ENCODE measurements at regions not wholly inside any gene's neighbourhood (a gene's known extent, or its start where the extent isn't known, plus 50 kb on each side); places are given as distances from the start of the nearest gene placed in this dataset.

DNA sequence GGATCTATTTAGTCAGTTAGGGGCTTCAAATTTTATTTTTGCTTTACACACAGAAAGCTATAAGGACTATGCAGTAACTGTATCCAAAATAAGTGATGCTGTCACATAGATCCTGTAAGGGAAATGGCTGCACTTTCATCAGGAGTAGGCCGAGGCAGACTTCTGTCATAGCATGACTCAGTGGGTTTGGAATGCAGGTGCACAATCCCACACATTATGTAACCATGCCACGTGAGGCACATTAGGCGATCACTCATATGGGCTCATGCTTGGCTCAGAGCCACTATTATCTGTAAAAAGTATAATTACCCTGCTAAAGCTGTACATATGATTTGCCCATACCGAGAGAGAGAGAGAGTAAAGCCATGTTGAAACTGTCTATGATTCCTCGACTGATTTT lies 1189.4 kb upstream of the EYS start:
- TF ChIP-seq, protein P1, sequence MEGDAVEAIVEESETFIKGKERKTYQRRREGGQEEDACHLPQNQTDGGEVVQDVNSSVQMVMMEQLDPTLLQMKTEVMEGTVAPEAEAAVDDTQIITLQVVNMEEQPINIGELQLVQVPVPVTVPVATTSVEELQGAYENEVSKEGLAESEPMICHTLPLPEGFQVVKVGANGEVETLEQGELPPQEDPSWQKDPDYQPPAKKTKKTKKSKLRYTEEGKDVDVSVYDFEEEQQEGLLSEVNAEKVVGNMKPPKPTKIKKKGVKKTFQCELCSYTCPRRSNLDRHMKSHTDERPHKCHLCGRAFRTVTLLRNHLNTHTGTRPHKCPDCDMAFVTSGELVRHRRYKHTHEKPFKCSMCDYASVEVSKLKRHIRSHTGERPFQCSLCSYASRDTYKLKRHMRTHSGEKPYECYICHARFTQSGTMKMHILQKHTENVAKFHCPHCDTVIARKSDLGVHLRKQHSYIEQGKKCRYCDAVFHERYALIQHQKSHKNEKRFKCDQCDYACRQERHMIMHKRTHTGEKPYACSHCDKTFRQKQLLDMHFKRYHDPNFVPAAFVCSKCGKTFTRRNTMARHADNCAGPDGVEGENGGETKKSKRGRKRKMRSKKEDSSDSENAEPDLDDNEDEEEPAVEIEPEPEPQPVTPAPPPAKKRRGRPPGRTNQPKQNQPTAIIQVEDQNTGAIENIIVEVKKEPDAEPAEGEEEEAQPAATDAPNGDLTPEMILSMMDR (IDR thresholded peaks at IDR 0.05): no peak
- TF ChIP-seq POLR2AphosphoS5 (IDR thresholded peaks at IDR 0.05) (no peak), POLR2A (IDR thresholded peaks at IDR 0.05) (no peak)
- Histone ChIP-seq H3K9me3 (no peaks in the 10 kb centered on the region), H3K4me3 (no peak overlapping the region), H3K36me3 (no peaks in the 10 kb centered on the region), H3K4me1 (replicated peaks) (no peaks in the 10 kb centered on the region), H3K27ac (no peak overlapping the region), H3K27me3 (replicated peaks; ENCODE audit: insufficient read depth) (no peaks in the 10 kb centered on the region)
- no peak for DNase-seq (ENCODE audit: low spot score)
- WGBS: 82% methylated on average over 5 of the region's 5 CpGs
- intact Hi-C loops (cut with DNase I): no loop called here

DNA sequence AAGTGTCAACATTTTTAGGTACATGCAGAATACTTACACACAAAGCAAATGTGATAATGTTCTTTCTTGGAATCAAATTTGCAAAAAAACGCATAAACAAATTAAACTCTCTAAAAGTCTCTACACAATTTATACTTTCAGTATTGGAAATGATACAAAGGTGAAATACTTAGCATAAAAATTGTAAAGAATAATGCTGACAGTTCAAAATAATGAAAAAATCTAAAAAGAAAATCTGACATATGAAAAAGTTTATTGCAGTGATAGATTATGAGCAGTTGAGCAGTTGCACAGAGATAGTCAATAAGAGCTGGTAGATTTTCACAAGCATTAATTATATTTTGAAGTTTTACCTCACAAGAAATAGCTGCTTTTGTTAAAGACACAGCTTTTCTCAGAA lies 1176.4 kb upstream of the EYS start:
- WGBS: 76% methylated on average over 1 of the region's 1 CpG
- TF ChIP-seq POLR2AphosphoS5 (IDR thresholded peaks at IDR 0.05): no peak
- TF ChIP-seq, protein P1 (IDR thresholded peaks at IDR 0.05): no peak
- TF ChIP-seq POLR2A (IDR thresholded peaks at IDR 0.05): no peak

DNA sequence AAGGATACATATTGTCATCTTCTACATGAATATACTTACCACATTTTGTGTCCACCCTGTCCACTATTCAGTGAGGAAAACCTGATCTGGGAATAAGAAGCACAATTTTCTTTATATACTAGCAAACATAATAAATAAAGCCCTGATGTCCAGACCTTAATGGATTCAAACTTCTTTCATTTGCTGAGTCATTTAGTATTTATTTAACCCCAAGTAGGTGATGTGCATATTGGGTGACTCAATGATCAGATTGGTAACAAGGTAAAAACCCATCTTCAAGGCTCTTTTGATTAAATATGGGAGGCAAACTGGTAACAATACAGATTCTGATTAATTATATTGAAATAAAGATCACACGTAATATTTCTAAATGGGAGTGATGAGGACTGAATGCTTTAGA lies 1159.8 kb upstream of the EYS start:
- Histone ChIP-seq H3K4me3 (no peak overlapping the region), H3K9me3 (no peaks in the 10 kb centered on the region), H3K36me3 (no peaks in the 10 kb centered on the region), H3K27ac (no peak overlapping the region), H3K27me3 (replicated peaks; ENCODE audit: insufficient read depth) (no peaks in the 10 kb centered on the region), H3K4me1 (replicated peaks) (no peaks in the 10 kb centered on the region)
- WGBS: 92% methylated on average over 1 of the region's 1 CpG
- intact Hi-C loops (cut with DNase I): no loop called here
- DNase-seq (ENCODE audit: low spot score): no peak
- TF ChIP-seq POLR2A (IDR thresholded peaks at IDR 0.05) (no peak), POLR2AphosphoS5 (IDR thresholded peaks at IDR 0.05) (no peak)
- TF ChIP-seq, protein P1 (IDR thresholded peaks at IDR 0.05): no peak

More for the DNA sequence above, 1176.4 kb upstream of the EYS start:
- H3K36me3 ChIP-seq: no peaks in the 10 kb centered on the region
- no peak overlapping the region for H3K4me3 ChIP-seq
- DNase-seq (ENCODE audit: low spot score): no peak
- no peak overlapping the region for H3K27ac ChIP-seq
- no peaks in the 10 kb centered on the region for H3K9me3 ChIP-seq
- intact Hi-C loops (cut with DNase I): no loop called here
- H3K27me3 ChIP-seq (replicated peaks; ENCODE audit: insufficient read depth): no peaks in the 10 kb centered on the region
- no peaks in the 10 kb centered on the region for H3K4me1 ChIP-seq (replicated peaks)

DNA sequence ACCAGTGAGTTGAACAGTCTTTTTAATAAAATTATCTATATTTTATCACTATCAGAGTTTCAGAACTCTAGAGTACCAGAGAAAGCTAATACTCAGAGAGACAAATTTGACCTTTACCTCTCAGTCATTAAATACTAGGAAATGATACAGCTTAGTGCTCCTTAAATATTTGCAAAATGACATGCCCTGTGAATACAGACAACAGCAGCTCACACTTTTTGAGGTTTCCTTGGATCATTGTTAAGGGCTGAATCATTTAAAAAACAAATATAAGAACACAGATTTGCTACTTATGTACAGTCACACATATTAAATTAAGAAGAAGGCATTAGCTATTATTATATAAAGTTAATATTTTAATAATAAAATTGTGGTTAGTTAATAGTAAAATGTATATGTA lies 1158.7 kb upstream of the EYS start:
- H3K27me3 ChIP-seq (replicated peaks; ENCODE audit: insufficient read depth): no peaks in the 10 kb centered on the region
- H3K4me1 ChIP-seq (replicated peaks): no peaks in the 10 kb centered on the region
- intact Hi-C loops (cut with DNase I): no loop called here
- no peak overlapping the region for H3K27ac ChIP-seq
- H3K4me3 ChIP-seq: no peak overlapping the region
- H3K36me3 ChIP-seq: no peaks in the 10 kb centered on the region
- TF ChIP-seq POLR2AphosphoS5 (IDR thresholded peaks at IDR 0.05): no peak
- no peak for TF ChIP-seq POLR2A (IDR thresholded peaks at IDR 0.05)
- TF ChIP-seq, protein P1 (IDR thresholded peaks at IDR 0.05): no peak
- no peaks in the 10 kb centered on the region for H3K9me3 ChIP-seq
- DNase-seq (ENCODE audit: low spot score): no peak

DNA sequence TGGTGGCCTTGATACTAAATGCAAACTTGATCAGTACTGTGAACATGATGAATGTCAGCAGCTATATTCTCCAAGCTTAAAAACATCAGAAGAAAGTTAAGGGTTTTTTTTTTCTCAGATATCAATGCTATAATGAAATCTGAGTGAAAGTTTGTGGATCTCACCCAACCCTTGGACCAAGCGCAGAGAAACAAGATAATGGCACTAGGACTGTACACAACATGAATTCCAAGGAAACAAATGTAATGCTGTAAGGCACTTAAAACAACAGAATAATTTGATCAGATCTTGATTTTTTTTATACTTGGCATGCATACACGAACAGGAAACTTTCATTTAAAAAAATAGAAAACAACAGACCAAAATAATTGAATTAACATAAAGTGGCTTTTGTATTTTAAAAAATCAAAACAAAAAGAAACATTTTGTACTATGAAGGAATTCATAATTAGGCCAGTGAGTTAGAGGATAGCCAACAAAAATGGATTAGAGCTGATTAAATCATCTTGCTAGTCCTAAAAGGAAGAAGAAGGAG lies 1154.0 kb upstream of the EYS start:
- Histone ChIP-seq H3K4me1 (replicated peaks) (no peaks in the 10 kb centered on the region), H3K36me3 (no peaks in the 10 kb centered on the region), H3K27ac (no peak overlapping the region), H3K9me3 (no peaks in the 10 kb centered on the region), H3K27me3 (replicated peaks; ENCODE audit: insufficient read depth) (no peaks in the 10 kb centered on the region), H3K4me3 (no peak overlapping the region)
- intact Hi-C loops (cut with DNase I): no loop called here
- WGBS: 52% methylated on average over 2 of the region's 2 CpGs
- DNase-seq (ENCODE audit: low spot score): no peak
- TF ChIP-seq POLR2A (IDR thresholded peaks at IDR 0.05) (no peak), POLR2AphosphoS5 (IDR thresholded peaks at IDR 0.05) (no peak)
- TF ChIP-seq, protein P1 (IDR thresholded peaks at IDR 0.05): no peak

Measured in prostate gland (tissue), 2 donors.